Fibroblast of lung (primary cell): ENCODE measurements at regions not wholly inside any gene's neighbourhood (a gene's known extent, or its start where the extent isn't known, plus 50 kb on each side); places are given as distances from the start of the nearest gene placed in this dataset.

Source experiments
- DNase-seq, 2 donors: peaks; one replicate each; pipeline versions ENCODE4 v3.0.0 to v3.0.0-alpha.2; 2010; ENCODE audit warnings: low read depth in 2 of 2
- H2AFZ ChIP-seq: 2 replicates; pipeline ENCODE4 v1.5.1; 2012; ENCODE audit warnings: low read length, control low read depth, inconsistent platforms
- H3K27ac ChIP-seq: 2 replicates; pipeline ENCODE4 v1.5.1; 2011; ENCODE audit warnings: low read length, control low read depth; ENCODE audit not compliant: insufficient read depth
- H3K27me3 ChIP-seq: 2 replicates; pipeline ENCODE4 v1.5.1; 2011; ENCODE audit warnings: mild to moderate bottlenecking, low read length; ENCODE audit not compliant: control insufficient read depth, insufficient read depth
- H3K36me3 ChIP-seq: 2 replicates; pipeline ENCODE4 v1.5.1; 2011; ENCODE audit warnings: low read length; ENCODE audit not compliant: control insufficient read depth, insufficient read depth
- H3K4me1 ChIP-seq: 2 replicates; pipeline ENCODE4 v1.5.1; 2011; ENCODE audit warnings: low read length; ENCODE audit not compliant: control insufficient read depth, insufficient read depth; ENCODE audit errors: extremely low read depth
- H3K4me2 ChIP-seq: 2 replicates; pipeline ENCODE4 v1.5.1; 2011; ENCODE audit warnings: low read length, control low read depth; ENCODE audit not compliant: insufficient read depth; ENCODE audit errors: extremely low read depth
- H3K4me3 ChIP-seq, 4 experiments: fragments of 200-600 bp in 1 of 4; sonication (generic) in 1 of 4; replicated peaks in 1 of 4; 2 replicates each; pipeline ENCODE4 v1.5.1; 2011 to 2016; ENCODE audit warnings: low read length in 4 of 4, low read depth in 3 of 4, mild to moderate bottlenecking in 3 of 4, control low read depth in 2 of 4, inconsistent platforms in 1 of 4, mixed read lengths in 1 of 4; ENCODE audit not compliant: insufficient read depth in 1 of 4; ENCODE audit errors: control extremely low read depth in 1 of 4
- H3K79me2 ChIP-seq: 2 replicates; pipeline ENCODE4 v1.5.1; 2012; ENCODE audit warnings: mild to moderate bottlenecking, low read length, inconsistent platforms; ENCODE audit not compliant: control insufficient read depth, insufficient read depth
- H3K9ac ChIP-seq: 2 replicates; pipeline ENCODE4 v1.5.1; 2011; ENCODE audit warnings: mild to moderate bottlenecking, low read length, control low read depth; ENCODE audit not compliant: insufficient read depth
- H3K9me3 ChIP-seq: 2 replicates; pipeline ENCODE4 v1.5.1; 2012; ENCODE audit warnings: low read depth, low read length; ENCODE audit not compliant: control insufficient read depth, insufficient read depth
- H4K20me1 ChIP-seq: 2 replicates; pipeline ENCODE4 v1.5.1; 2011; ENCODE audit warnings: low read length; ENCODE audit not compliant: control insufficient read depth, insufficient read depth; ENCODE audit errors: extremely low read depth
- EZH2 ChIP-seq: IDR thresholded peaks from 2 replicates; pipeline ENCODE4 v1.5.1; 2012; ENCODE audit warnings: low read length, control low read depth, mild to moderate bottlenecking; ENCODE audit errors: missing control alignments
- TF ChIP-seq, protein P1 (sequence below), 2 donors: IDR thresholded peaks in 1 of 2; conservative IDR thresholded peaks in 1 of 2; 1 replicate in 1 of 2; 2 replicates in 1 of 2; pipeline ENCODE4 v1.5.1; 2011 to 2012; ENCODE audit warnings: low read length in 2 of 2, control low read depth in 1 of 2, inconsistent platforms in 1 of 2, low read depth in 1 of 2, mild to moderate bottlenecking in 1 of 2

- TF ChIP-seq, protein P1, sequence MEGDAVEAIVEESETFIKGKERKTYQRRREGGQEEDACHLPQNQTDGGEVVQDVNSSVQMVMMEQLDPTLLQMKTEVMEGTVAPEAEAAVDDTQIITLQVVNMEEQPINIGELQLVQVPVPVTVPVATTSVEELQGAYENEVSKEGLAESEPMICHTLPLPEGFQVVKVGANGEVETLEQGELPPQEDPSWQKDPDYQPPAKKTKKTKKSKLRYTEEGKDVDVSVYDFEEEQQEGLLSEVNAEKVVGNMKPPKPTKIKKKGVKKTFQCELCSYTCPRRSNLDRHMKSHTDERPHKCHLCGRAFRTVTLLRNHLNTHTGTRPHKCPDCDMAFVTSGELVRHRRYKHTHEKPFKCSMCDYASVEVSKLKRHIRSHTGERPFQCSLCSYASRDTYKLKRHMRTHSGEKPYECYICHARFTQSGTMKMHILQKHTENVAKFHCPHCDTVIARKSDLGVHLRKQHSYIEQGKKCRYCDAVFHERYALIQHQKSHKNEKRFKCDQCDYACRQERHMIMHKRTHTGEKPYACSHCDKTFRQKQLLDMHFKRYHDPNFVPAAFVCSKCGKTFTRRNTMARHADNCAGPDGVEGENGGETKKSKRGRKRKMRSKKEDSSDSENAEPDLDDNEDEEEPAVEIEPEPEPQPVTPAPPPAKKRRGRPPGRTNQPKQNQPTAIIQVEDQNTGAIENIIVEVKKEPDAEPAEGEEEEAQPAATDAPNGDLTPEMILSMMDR (conservative IDR thresholded peaks at IDR 0.05 in 1 of 2, IDR thresholded peaks at IDR 0.05 in 1 of 2; ENCODE audit: low read depth in 1 of 2, low read length in 2 of 2): no peak
- no peak for TF ChIP-seq EZH2
- Histone ChIP-seq H3K4me3 (no peak overlapping the region), H3K4me2 (no peak overlapping the region), H3K36me3 (no peaks in the 10 kb centered on the region), H3K9me3 (no peaks in the 10 kb centered on the region), H3K9ac (no peak overlapping the region), H3K79me2 (no peaks in the 10 kb centered on the region), H3K27ac (no peak overlapping the region), H3K4me1 (no peaks in the 10 kb centered on the region), H3K27me3 (no peaks in the 10 kb centered on the region), H4K20me1 (no peaks in the 10 kb centered on the region), H2AFZ (no peak overlapping the region)
- peak; percentile 27 to 42 for DNase-seq
Measured at GRCh38 chr5:125189531-125189941, 443.1 kb upstream of the ZNF608 start.

DNA sequence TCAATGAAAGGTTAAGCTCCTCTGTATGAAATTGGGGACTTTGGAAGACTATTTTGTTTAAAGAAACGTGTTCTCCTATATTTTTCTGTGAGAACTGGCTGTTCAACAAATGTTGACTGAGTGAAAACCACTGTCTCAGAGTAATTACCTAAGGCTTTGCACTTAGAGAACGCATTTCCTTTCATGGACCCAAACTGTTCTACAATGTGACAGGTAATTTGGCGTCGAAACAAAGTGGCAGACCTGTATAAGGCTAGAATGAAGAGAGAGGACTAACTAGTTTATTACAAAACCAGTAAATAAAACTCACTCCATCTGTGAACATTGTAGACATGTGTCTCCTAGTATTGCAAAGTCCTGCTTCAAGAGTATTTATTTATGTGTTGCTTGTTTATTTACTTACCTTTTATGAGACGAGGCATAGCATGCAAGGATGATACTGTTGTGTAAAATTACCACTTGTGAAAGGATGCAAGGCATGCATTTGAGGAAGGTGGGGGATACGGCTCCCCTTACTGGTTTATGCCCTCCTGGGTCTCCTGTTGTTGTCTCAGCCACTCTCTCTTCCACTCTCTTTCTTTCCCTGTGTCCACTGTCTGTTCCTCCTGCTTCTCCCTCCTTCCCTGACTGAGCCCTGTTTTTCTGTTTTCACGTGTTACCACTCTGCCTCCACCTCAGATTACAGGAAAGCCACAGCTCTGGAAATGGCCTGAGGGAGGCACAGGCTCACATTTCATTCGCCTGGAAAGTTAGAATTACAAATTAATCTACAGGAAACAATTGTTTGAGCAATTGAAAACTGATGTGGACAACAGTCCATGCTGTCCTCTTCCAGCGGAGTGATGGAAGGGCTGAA is 444.0 kb upstream of the ZNF608 start:
- H3K79me2 ChIP-seq: no peaks in the 10 kb centered on the region
- H3K9me3 ChIP-seq: no peaks in the 10 kb centered on the region
- H3K4me3 ChIP-seq: no peak overlapping the region
- H3K27me3 ChIP-seq: no peaks in the 10 kb centered on the region
- no peak for DNase-seq
- no peak overlapping the region for H3K9ac ChIP-seq
- no peaks in the 10 kb centered on the region for H4K20me1 ChIP-seq
- no peak overlapping the region for H3K4me2 ChIP-seq
- TF ChIP-seq, protein P1 (conservative IDR thresholded peaks at IDR 0.05 in 1 of 2, IDR thresholded peaks at IDR 0.05 in 1 of 2; ENCODE audit: low read depth in 1 of 2, low read length in 2 of 2): no peak
- TF ChIP-seq EZH2: no peak
- H3K36me3 ChIP-seq: no peaks in the 10 kb centered on the region
- no peak overlapping the region for H3K27ac ChIP-seq
- no peak overlapping the region for H2AFZ ChIP-seq
- H3K4me1 ChIP-seq: no peaks in the 10 kb centered on the region

DNA sequence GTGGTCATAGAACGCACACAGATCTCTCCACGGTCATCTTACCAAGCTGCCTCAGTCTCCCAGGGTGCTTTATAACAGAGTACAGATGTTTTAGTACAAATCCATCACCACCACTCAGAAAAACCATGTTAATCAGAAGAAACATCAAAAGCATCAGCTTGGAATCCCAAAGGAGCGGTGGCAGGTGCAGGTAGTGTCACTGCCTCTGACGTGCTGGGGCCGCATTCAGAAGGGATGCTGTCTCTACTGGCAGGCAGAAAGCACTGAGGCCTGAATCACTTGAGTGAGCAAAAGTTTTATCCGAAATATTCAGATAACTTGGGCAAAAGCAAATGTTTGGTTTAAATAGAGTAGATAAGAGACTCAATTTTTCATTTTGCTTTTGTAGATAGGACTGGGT is 448.4 kb upstream of the ZNF608 start:
- Histone ChIP-seq H3K27ac (no peak overlapping the region), H3K9me3 (no peaks in the 10 kb centered on the region), H3K27me3 (no peaks in the 10 kb centered on the region), H3K9ac (no peak overlapping the region), H2AFZ (no peak overlapping the region), H3K79me2 (no peaks in the 10 kb centered on the region), H3K4me2 (no peak overlapping the region), H3K4me1 (no peaks in the 10 kb centered on the region), H3K36me3 (no peaks in the 10 kb centered on the region), H4K20me1 (no peaks in the 10 kb centered on the region), H3K4me3 (no peak overlapping the region)
- DNase-seq: no peak
- no peak for TF ChIP-seq EZH2
- TF ChIP-seq, protein P1 (conservative IDR thresholded peaks at IDR 0.05 in 1 of 2, IDR thresholded peaks at IDR 0.05 in 1 of 2; ENCODE audit: low read depth in 1 of 2, low read length in 2 of 2): no peak
